GM23338 (cell line): ENCODE measurements at regions not wholly inside any gene's neighbourhood (a gene's known extent, or its start where the extent isn't known, plus 50 kb on each side); places are given as distances from the start of the nearest gene placed in this dataset.

Experiments
- CREB1 ChIP-seq: fragments of 250-450 bp; sonication (Bioruptor Pico); IDR thresholded peaks from 2 replicates; pipeline ENCODE4 v1.5.0; 2020; ENCODE audit warnings: low read depth, mild to moderate bottlenecking, moderate library complexity
- CTCF ChIP-seq, 2 experiments: fragments of 200-600 bp in 1 of 2; sonication (generic) in 1 of 2; conservative IDR thresholded peaks; 2 replicates each; pipeline versions ENCODE4 v1.5.1 to v1.6.1; 2016 to 2017; ENCODE audit warnings: antibody characterized with exemption in 2 of 2, low read depth in 2 of 2, mild to moderate bottlenecking in 2 of 2, moderate library complexity in 1 of 2
- EZH2 ChIP-seq: fragments of 200-600 bp; sonication (generic); IDR thresholded peaks from one replicate; pipeline ENCODE4 v1.8.0; 2017; ENCODE audit warnings: antibody characterized with exemption, mild to moderate bottlenecking, low read depth; ENCODE audit not compliant: unreplicated experiment
- EZH2phosphoT487 ChIP-seq: fragments of 200-600 bp; sonication (generic); IDR thresholded peaks from one replicate; pipeline ENCODE4 v1.8.1; 2018; ENCODE audit warnings: antibody characterized with exemption; ENCODE audit not compliant: unreplicated experiment
- JUNB ChIP-seq: IDR thresholded peaks from one replicate; pipeline ENCODE4 v1.6.1; 2016; ENCODE audit warnings: antibody characterized with exemption; ENCODE audit not compliant: unreplicated experiment
- POLR2AphosphoS5 ChIP-seq: IDR thresholded peaks from 2 replicates; pipeline ENCODE4 v1.6.1; 2016; ENCODE audit warnings: antibody characterized with exemption, low read depth
- REST ChIP-seq: IDR thresholded peaks from one replicate; pipeline ENCODE4 v1.6.1; 2018; ENCODE audit warnings: antibody characterized with exemption; ENCODE audit not compliant: unreplicated experiment

GRCh38 chr2:20531633-20532262 is 84.9 kb downstream of the RHOB start:
- no peak for TF ChIP-seq EZH2phosphoT487
- TF ChIP-seq CTCF (conservative IDR thresholded peaks at IDR 0.05; ENCODE audit: low read depth in 2 of 2), result no peak
- no peak for TF ChIP-seq CREB1 (CRISPR knock-in tag)
- no peak for TF ChIP-seq POLR2AphosphoS5
- TF ChIP-seq REST, result no peak
- no peak for TF ChIP-seq EZH2
- no peak for TF ChIP-seq JUNB
